ENCODE measurements at regions not wholly inside any gene's neighbourhood (a gene's known extent, or its start where the extent isn't known, plus 50 kb on each side); places are given as distances from the start of the nearest gene placed in this dataset.

GRCh38 chr11:28713850-28714249 lies 605.7 kb downstream of the METTL15 start:
- no peaks in the 10 kb centered on the region for H3K9me3 ChIP-seq
- H3K4me2 ChIP-seq = no peak overlapping the region
- H3K27ac ChIP-seq = no peak overlapping the region
- no peaks in the 10 kb centered on the region for H3K36me3 ChIP-seq
- no peak overlapping the region for H3K4me3 ChIP-seq
- no peaks in the 10 kb centered on the region for H3K27me3 ChIP-seq
- H4K20me1 ChIP-seq = no peaks in the 10 kb centered on the region
- no peak for TF ChIP-seq Cebpa-rat (IDR thresholded peaks at IDR 0.05)
- no peaks in the 10 kb centered on the region for H3K4me1 ChIP-seq
- H3K9ac ChIP-seq = no peak overlapping the region

- Histone ChIP-seq H3K4me2 (no peak overlapping the region), H3K36me3 (no peaks in the 10 kb centered on the region), H3K4me1 (no peaks in the 10 kb centered on the region), H3K4me3 (no peak overlapping the region), H3K27ac (no peak overlapping the region), H3K9ac (no peak overlapping the region), H3K9me3 (no peaks in the 10 kb centered on the region), H3K27me3 (no peaks in the 10 kb centered on the region), H4K20me1 (no peaks in the 10 kb centered on the region)
- no peak for TF ChIP-seq Cebpa-rat (IDR thresholded peaks at IDR 0.05)
Measured at GRCh38 chr11:28708075-28708474, 599.9 kb downstream of the METTL15 start.

- Histone ChIP-seq H3K27me3 (peaks cover 7% of the 10 kb centered on the region; the same call in 1 of the 2 replicates), H3K9ac (no peak overlapping the region), H3K36me3 (no peaks in the 10 kb centered on the region), H3K4me2 (no peak overlapping the region), H3K27ac (no peak overlapping the region), H3K9me3 (no peaks in the 10 kb centered on the region), H3K4me3 (no peak overlapping the region), H4K20me1 (no peaks in the 10 kb centered on the region), H3K4me1 (no peaks in the 10 kb centered on the region)
- no peak for TF ChIP-seq Cebpa-rat (IDR thresholded peaks at IDR 0.05)
Measured at GRCh38 chr11:28704801-28705200, 596.6 kb downstream of the METTL15 start.

- no peak overlapping the region for H3K9ac ChIP-seq
- no peak for TF ChIP-seq Cebpa-rat (IDR thresholded peaks at IDR 0.05)
Measured at GRCh38 chr11:28703371-28703770, 595.2 kb downstream of the METTL15 start.

GRCh38 chr11:28702871-28703270 lies 594.7 kb downstream of the METTL15 start:
- Histone ChIP-seq H4K20me1 (no peaks in the 10 kb centered on the region), H3K4me2 (no peak overlapping the region), H3K9ac (no peak overlapping the region), H3K4me3 (no peak overlapping the region), H3K27ac (no peak overlapping the region), H3K9me3 (no peaks in the 10 kb centered on the region), H3K27me3 (peaks cover 7% of the 10 kb centered on the region; the same call in 1 of the 2 replicates), H3K4me1 (no peaks in the 10 kb centered on the region), H3K36me3 (no peaks in the 10 kb centered on the region)
- no peak for TF ChIP-seq Cebpa-rat (IDR thresholded peaks at IDR 0.05)

More at GRCh38 chr11:28703371-28703770, 595.2 kb downstream of the METTL15 start:
- Histone ChIP-seq H3K4me2 (no peak overlapping the region), H3K4me3 (no peak overlapping the region), H4K20me1 (no peaks in the 10 kb centered on the region), H3K27me3 (peaks cover 7% of the 10 kb centered on the region; the same call in 1 of the 2 replicates), H3K27ac (no peak overlapping the region), H3K4me1 (no peaks in the 10 kb centered on the region), H3K36me3 (no peaks in the 10 kb centered on the region), H3K9me3 (no peaks in the 10 kb centered on the region)

GRCh38 chr11:28702450-28702790 lies 594.2 kb downstream of the METTL15 start:
- no peaks in the 10 kb centered on the region for H3K9me3 ChIP-seq
- no peak overlapping the region for H3K4me3 ChIP-seq
- H3K27me3 ChIP-seq = peaks cover 7% of the 10 kb centered on the region; the same call in 1 of the 2 replicates
- H3K4me2 ChIP-seq = no peak overlapping the region
- no peaks in the 10 kb centered on the region for H3K4me1 ChIP-seq
- no peak overlapping the region for H3K27ac ChIP-seq
- H3K36me3 ChIP-seq = no peaks in the 10 kb centered on the region
- no peak overlapping the region for H3K9ac ChIP-seq
- no peak for TF ChIP-seq Cebpa-rat (IDR thresholded peaks at IDR 0.05)
- no peaks in the 10 kb centered on the region for H4K20me1 ChIP-seq

- Histone ChIP-seq H3K9me3 (no peaks in the 10 kb centered on the region), H4K20me1 (no peaks in the 10 kb centered on the region), H3K27me3 (peaks cover 7% of the 10 kb centered on the region; the same call in 1 of the 2 replicates), H3K9ac (no peak overlapping the region), H3K27ac (no peak overlapping the region), H3K4me2 (no peak overlapping the region), H3K4me1 (no peaks in the 10 kb centered on the region), H3K4me3 (no peak overlapping the region), H3K36me3 (no peaks in the 10 kb centered on the region)
- no peak for TF ChIP-seq Cebpa-rat (IDR thresholded peaks at IDR 0.05)
Measured at GRCh38 chr11:28701760-28702449, 593.7 kb downstream of the METTL15 start.

- H4K20me1 ChIP-seq = no peaks in the 10 kb centered on the region
- no peaks in the 10 kb centered on the region; the same call in 1 of the 2 replicates for H3K4me1 ChIP-seq
- H3K27ac ChIP-seq = no peak overlapping the region
- H3K9ac ChIP-seq = no peak overlapping the region
- no peaks in the 10 kb centered on the region for H3K36me3 ChIP-seq
- no peaks in the 10 kb centered on the region for H3K9me3 ChIP-seq
- peaks cover 7% of the 10 kb centered on the region; the same call in 1 of the 2 replicates for H3K27me3 ChIP-seq
- no peak for TF ChIP-seq Cebpa-rat (IDR thresholded peaks at IDR 0.05)
- H3K4me2 ChIP-seq = no peak overlapping the region
- H3K4me3 ChIP-seq = no peak overlapping the region
Measured at GRCh38 chr11:28699701-28700100, 591.5 kb downstream of the METTL15 start.

- Histone ChIP-seq H3K9ac (no peak overlapping the region), H3K4me3 (no peak overlapping the region), H4K20me1 (no peaks in the 10 kb centered on the region), H3K27ac (no peak overlapping the region), H3K27me3 (peaks cover 7% of the 10 kb centered on the region; the same call in 1 of the 2 replicates), H3K4me2 (no peak overlapping the region), H3K4me1 (no peaks in the 10 kb centered on the region; the same call in 1 of the 2 replicates), H3K9me3 (no peaks in the 10 kb centered on the region), H3K36me3 (no peaks in the 10 kb centered on the region)
- no peak for TF ChIP-seq Cebpa-rat (IDR thresholded peaks at IDR 0.05)
Measured at GRCh38 chr11:28697920-28698827, 590.0 kb downstream of the METTL15 start.

GRCh38 chr11:28696591-28696990 lies 588.4 kb downstream of the METTL15 start:
- no peaks in the 10 kb centered on the region; the same call in 1 of the 2 replicates for H3K4me1 ChIP-seq
- H3K9me3 ChIP-seq = no peaks in the 10 kb centered on the region

More at GRCh38 chr11:28696591-28696990, 588.4 kb downstream of the METTL15 start:
- Histone ChIP-seq H3K27ac (no peak overlapping the region), H3K4me3 (no peak overlapping the region), H4K20me1 (no peaks in the 10 kb centered on the region), H3K27me3 (no peaks in the 10 kb centered on the region), H3K4me2 (no peak overlapping the region), H3K9ac (no peak overlapping the region), H3K36me3 (no peaks in the 10 kb centered on the region)
- TF ChIP-seq Cebpa-rat (IDR thresholded peaks at IDR 0.05) = no peak
